ENCODE measurements at regions not wholly inside any gene's neighbourhood (a gene's known extent, or its start where the extent isn't known, plus 50 kb on each side); places are given as distances from the start of the nearest gene placed in this dataset.
"Not testable (repeated sequence)": the region's sequence is repeated elsewhere in the genome, so short reads cannot be mapped to it uniquely, and the experiment has no call there.

- DNase-seq (ENCODE audit: low read depth in 3 of 3) = no peak
Observed at GRCh38 chr12:25384038-25384892, 133.5 kb upstream of the KRAS start.

GRCh38 chr12:25382311-25383106 lies 131.8 kb upstream of the KRAS start:
- no peak for DNase-seq (ENCODE audit: low read depth in 3 of 3)

GRCh38 chr12:25377469-25378177 lies 126.9 kb upstream of the KRAS start:
- peak in 2 of 3 donors; percentile 21 to 23 for DNase-seq (ENCODE audit: low read depth in 3 of 3)

GRCh38 chr12:25376985-25377384 lies 126.3 kb upstream of the KRAS start:
- DNase-seq (ENCODE audit: low read depth in 3 of 3) = no peak

- no peak for DNase-seq (ENCODE audit: low read depth in 3 of 3)
Observed at GRCh38 chr12:25376407-25376806, 125.7 kb upstream of the KRAS start.

- no peak for DNase-seq (ENCODE audit: low read depth in 3 of 3)
Observed at GRCh38 chr12:25372969-25373817, 122.5 kb upstream of the KRAS start.

GRCh38 chr12:25372002-25372401 lies 121.3 kb upstream of the KRAS start:
- no peak for DNase-seq (ENCODE audit: low read depth in 3 of 3)

GRCh38 chr12:25368557-25368956 lies 117.8 kb upstream of the KRAS start:
- DNase-seq (ENCODE audit: low read depth in 3 of 3) = no peak

- no peak for DNase-seq (ENCODE audit: low read depth in 3 of 3)
Observed at GRCh38 chr12:25366122-25366521, 115.4 kb upstream of the KRAS start.

GRCh38 chr12:25365340-25365730 lies 114.6 kb upstream of the KRAS start:
- no peak for DNase-seq (ENCODE audit: low read depth in 3 of 3)

- peak; percentile 38 to 46 (median 39) for DNase-seq (ENCODE audit: low read depth in 3 of 3)
Observed at GRCh38 chr12:25364529-25365339, 114.0 kb upstream of the KRAS start.

GRCh38 chr12:25362646-25363045 lies 111.9 kb upstream of the KRAS start:
- DNase-seq (ENCODE audit: low read depth in 3 of 3) = no peak

GRCh38 chr12:25361511-25361910 lies 110.8 kb upstream of the KRAS start:
- DNase-seq (ENCODE audit: low read depth in 3 of 3) = no peak

GRCh38 chr12:25357595-25357994 lies 106.9 kb upstream of the KRAS start:
- no peak for DNase-seq (ENCODE audit: low read depth in 3 of 3)

GRCh38 chr12:25352942-25353341 lies 102.2 kb upstream of the KRAS start:
- DNase-seq (ENCODE audit: low read depth in 3 of 3) = not testable (repeated sequence)

GRCh38 chr12:25352083-25352918 lies 101.6 kb upstream of the KRAS start:
- no peak for DNase-seq (ENCODE audit: low read depth in 3 of 3)

GRCh38 chr12:25348593-25348895 lies 97.8 kb upstream of the KRAS start:
- DNase-seq (ENCODE audit: low read depth in 3 of 3) = no peak

GRCh38 chr12:25347716-25348592 lies 97.2 kb upstream of the KRAS start:
- DNase-seq (ENCODE audit: low read depth in 3 of 3) = no peak

GRCh38 chr12:25341877-25342276 lies 91.1 kb upstream of the KRAS start:
- not testable (repeated sequence) for DNase-seq (ENCODE audit: low read depth in 3 of 3)

Data from stimulated activated CD4-positive, alpha-beta T cell treated with anti-CD3 and anti-CD28 coated beads, TNF-alpha, amount 100 ng/mL, for 48 hours (primary cell).